HepG2 (cell line): ENCODE measurements at regions not wholly inside any gene's neighbourhood (a gene's known extent, or its start where the extent isn't known, plus 50 kb on each side); places are given as distances from the start of the nearest gene placed in this dataset.

Experiments
- ATAC-seq: fragments of 200-7000 bp; cut with Tn5 transposase; 3 replicates; pipeline ENCODE4 v1.9.1; 2020; ENCODE audit warnings: mild to moderate bottlenecking, moderate library complexity
- BruUV-seq: library from RNA; stranded (reverse); fragments of 400-500 nt; replicated peaks from 2 replicates; lab custom pipeline; 2021; lab: Mats Ljungman, UMichigan
- CTCF ChIA-PET: fragments of 300-600 bp; formaldehyde crosslinking; extraction: SDS; loops from one replicate; lab custom pipeline; 2021; ENCODE audit warnings: low total read pairs, inconsistent platforms, low intra/inter-chr PET ratio; lab: Yijun Ruan, JAX
- POLR2A ChIA-PET: fragments of 350-600 bp; sonication (Branson Sonifier 250); formaldehyde crosslinking; loops from one replicate; lab custom pipeline; 2020; ENCODE audit warnings: antibody characterized with exemption, inconsistent platforms; lab: Yijun Ruan, JAX
- DNase-seq: peaks from one replicate; pipeline ENCODE4 v3.0.0-alpha.2; 2015; ENCODE audit warnings: low spot score
- FAIRE-seq: peaks from 3 replicates; lab custom pipeline; 2011; peaks lifted over from hg19 to GRCh38; lab: Jason Lieb, UNC
- H2AFZ ChIP-seq: one replicate; pipeline ENCODE4 v1.6.1; 2011; ENCODE audit warnings: low read length, inconsistent platforms
- H3K27ac ChIP-seq: fragments of 300-600 bp; 3 replicates; pipeline ENCODE4 v1.8.0; 2011; ENCODE audit warnings: mixed run types, mild to moderate bottlenecking, mixed read lengths, low read length, inconsistent platforms; ENCODE audit not compliant: insufficient read depth; ENCODE audit errors: extremely low read length
- H3K27me3 ChIP-seq, 2 experiments: fragments of 200-600 bp in 1 of 2; 2 replicates in 1 of 2; 3 replicates in 1 of 2; pipeline versions ENCODE4 v1.6.0 to v1.8.0; 2011; ENCODE audit warnings: low read length in 2 of 2, mild to moderate bottlenecking in 2 of 2, moderate library complexity in 2 of 2, inconsistent platforms in 1 of 2; ENCODE audit not compliant: insufficient read depth in 2 of 2, control insufficient read depth in 1 of 2
- H3K36me3 ChIP-seq, 2 experiments: fragments of 200-600 bp in 1 of 2; replicated peaks in 1 of 2; 2 replicates in 1 of 2; 3 replicates in 1 of 2; pipeline versions ENCODE4 v1.5.1 to v1.8.0; 2011; ENCODE audit warnings: low read length in 2 of 2, inconsistent platforms in 1 of 2; ENCODE audit not compliant: insufficient read depth in 2 of 2, control insufficient read depth in 1 of 2
- H3K4me1 ChIP-seq: 2 replicates; pipeline ENCODE4 v1.5.1; 2012; ENCODE audit warnings: low read length, inconsistent platforms; ENCODE audit not compliant: insufficient read depth
- H3K4me2 ChIP-seq: 2 replicates; pipeline ENCODE4 v1.6.0; 2011; ENCODE audit warnings: low read depth, low read length, inconsistent platforms
- H3K4me3 ChIP-seq, 3 experiments: fragments of 200-600 bp in 1 of 3; sonication (generic), shearing (Covaris generic) in 1 of 3; replicated peaks in 1 of 3; 2 replicates each; pipeline ENCODE4 v1.5.1; 2011 to 2016; ENCODE audit warnings: low read length in 3 of 3, inconsistent platforms in 2 of 3, low read depth in 2 of 3, mild to moderate bottlenecking in 2 of 3, control low read depth in 1 of 3, mixed read lengths in 1 of 3; ENCODE audit not compliant: insufficient read depth in 1 of 3
- H3K79me2 ChIP-seq: one replicate; pipeline ENCODE4 v1.6.1; 2011; ENCODE audit warnings: low read length, inconsistent platforms; ENCODE audit not compliant: insufficient read depth
- H3K9ac ChIP-seq: 2 replicates; pipeline ENCODE4 v1.6.0; 2011; ENCODE audit warnings: mild to moderate bottlenecking, low read depth, low read length, inconsistent platforms; ENCODE audit not compliant: insufficient read depth
- H3K9me3 ChIP-seq: 2 replicates; pipeline ENCODE4 v1.5.1; 2012; ENCODE audit warnings: mild to moderate bottlenecking, low read length
- H4K20me1 ChIP-seq: 2 replicates; pipeline ENCODE4 v1.6.0; 2011; ENCODE audit warnings: inconsistent platforms, mild to moderate bottlenecking, low read length, moderate library complexity; ENCODE audit not compliant: insufficient read depth
- ATAD3A ChIP-seq: sonication (generic); formaldehyde crosslinking; IDR thresholded peaks from 2 replicates; pipeline ENCODE4 v1.4.0; 2020; ENCODE audit warnings: missing genetic modification reagents
- BHLHE40 ChIP-seq: IDR thresholded peaks from 2 replicates; pipeline ENCODE4 v1.6.1; 2011; ENCODE audit warnings: low read length, improper control_type of control experiment
- DPF2 ChIP-seq: sonication (generic); formaldehyde crosslinking; IDR thresholded peaks from 2 replicates; pipeline ENCODE4 v1.4.0; 2020; ENCODE audit warnings: mild to moderate bottlenecking, low read depth, missing genetic modification reagents, borderline replicate concordance
- FOXK1 ChIP-seq: sonication (generic); formaldehyde crosslinking; IDR thresholded peaks from 2 replicates; pipeline ENCODE4 v1.4.0; 2020; ENCODE audit warnings: low read depth, missing genetic modification reagents, borderline replicate concordance
- FOXK2 ChIP-seq: fragments of 450-650 bp; IDR thresholded peaks from 2 replicates; pipeline ENCODE4 v1.6.1; 2016
- STAT5B ChIP-seq: sonication (generic); formaldehyde crosslinking; IDR thresholded peaks from 2 replicates; pipeline ENCODE4 v1.4.0; 2020; ENCODE audit warnings: missing genetic modification reagents
- ZBTB44 ChIP-seq: sonication (generic); formaldehyde crosslinking; IDR thresholded peaks from 2 replicates; pipeline ENCODE4 v1.4.0; 2020; ENCODE audit warnings: missing genetic modification reagents
- ZNF326 ChIP-seq: sonication (generic); formaldehyde crosslinking; IDR thresholded peaks from 2 replicates; pipeline ENCODE4 v1.4.0; 2020; ENCODE audit warnings: missing genetic modification reagents, borderline replicate concordance
- ZNF703 ChIP-seq: sonication (generic); formaldehyde crosslinking; IDR thresholded peaks from 2 replicates; pipeline ENCODE4 v1.5.1; 2020; ENCODE audit warnings: missing genetic modification reagents, mild to moderate bottlenecking, moderate library complexity, borderline replicate concordance
- WGBS: methylation state at CpG from one replicate; pipeline ENCODE4 v1.1.6; 2017; ENCODE audit warnings: low lambda C conversion rate; 5-methylcytosine and 5-hydroxymethylcytosine counted together
- in situ Hi-C: cut with HindIII; loops from 2 replicates; pipeline ENCODE4 v1.10.0; 2017; ENCODE audit warnings: low pct_unique_long_range_greater_than_20kb; ENCODE audit not compliant: extremely low pct_ligation_motif_present
- intact Hi-C: fragments of 100-400 bp; cut with micrococcal nuclease; formaldehyde crosslinking; loops from one replicate; pipeline ENCODE4 v1.10.0; 2022; ENCODE audit not compliant: unreplicated experiment
- TF ChIP-seq, protein P1 (sequence below): sonication (generic); formaldehyde crosslinking; IDR thresholded peaks from 2 replicates; pipeline ENCODE4 v1.9.0; 2021; ENCODE audit warnings: missing genetic modification reagents, mild to moderate bottlenecking, borderline replicate concordance
- TF ChIP-seq, protein P2 (sequence below): IDR thresholded peaks from 2 replicates; pipeline ENCODE4 v1.4.0; 2020; ENCODE audit warnings: mild to moderate bottlenecking, missing genetic modification reagents

GRCh38 chr11:105208019-105208418 is 68.5 kb upstream of the CARD18 start (continued):
- TF ChIP-seq, protein P1, sequence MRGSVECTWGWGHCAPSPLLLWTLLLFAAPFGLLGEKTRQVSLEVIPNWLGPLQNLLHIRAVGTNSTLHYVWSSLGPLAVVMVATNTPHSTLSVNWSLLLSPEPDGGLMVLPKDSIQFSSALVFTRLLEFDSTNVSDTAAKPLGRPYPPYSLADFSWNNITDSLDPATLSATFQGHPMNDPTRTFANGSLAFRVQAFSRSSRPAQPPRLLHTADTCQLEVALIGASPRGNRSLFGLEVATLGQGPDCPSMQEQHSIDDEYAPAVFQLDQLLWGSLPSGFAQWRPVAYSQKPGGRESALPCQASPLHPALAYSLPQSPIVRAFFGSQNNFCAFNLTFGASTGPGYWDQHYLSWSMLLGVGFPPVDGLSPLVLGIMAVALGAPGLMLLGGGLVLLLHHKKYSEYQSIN: no peak
- no peak for TF ChIP-seq ZBTB44 (CRISPR knock-in tag)
- no peak for TF ChIP-seq FOXK2
- TF ChIP-seq BHLHE40: no peak
- no peak for TF ChIP-seq ATAD3A (CRISPR knock-in tag)
- no peak for TF ChIP-seq ZNF326 (CRISPR knock-in tag)
- TF ChIP-seq STAT5B (CRISPR knock-in tag): no peak
- TF ChIP-seq ZNF703 (CRISPR knock-in tag): no peak
- no peak for TF ChIP-seq FOXK1

DNA sequence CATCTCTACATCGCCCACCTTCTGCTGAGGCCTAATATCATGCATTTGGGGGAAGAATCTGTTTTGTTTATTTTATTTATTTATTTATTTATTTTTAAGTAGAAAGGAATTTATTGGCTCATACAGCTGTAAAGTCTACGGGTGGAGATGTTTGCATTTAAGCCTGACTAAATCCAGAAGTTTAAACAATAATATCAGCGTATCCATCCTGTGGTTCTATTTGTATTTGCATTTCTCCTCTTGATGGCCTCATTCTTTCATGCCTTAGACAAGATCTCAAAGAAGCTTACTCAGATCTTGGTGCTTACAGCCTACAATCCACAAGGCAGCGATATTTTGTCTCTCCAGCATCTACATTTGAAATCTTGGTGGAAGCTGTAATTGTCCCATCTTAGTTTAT is 67.1 kb upstream of the CARD18 start:
- no peak for FAIRE-seq
- H3K4me1 ChIP-seq: peaks cover 41% of the 10 kb centered on the region
- H2AFZ ChIP-seq: no peak overlapping the region
- no peak for ATAC-seq
- H4K20me1 ChIP-seq: no peaks in the 10 kb centered on the region
- in situ Hi-C loops: no loop called here
- no peak overlapping the region for H3K27ac ChIP-seq
- intact Hi-C loops: no loop called here
- H3K27me3 ChIP-seq: no peaks in the 10 kb centered on the region
- DNase-seq: peak; percentile 28
- BruUV-seq: no TSS peak
- no peak overlapping the region for H3K4me3 ChIP-seq
- H3K79me2 ChIP-seq: no peaks in the 10 kb centered on the region
- H3K4me2 ChIP-seq: no peak overlapping the region
- ChIA-PET CTCF (no interaction called here), POLR2A (no interaction called here)
- no peaks in the 10 kb centered on the region for H3K9me3 ChIP-seq
- H3K9ac ChIP-seq: no peak overlapping the region
- no peak for TF ChIP-seq DPF2 (CRISPR knock-in tag)
- TF ChIP-seq, protein P2, sequence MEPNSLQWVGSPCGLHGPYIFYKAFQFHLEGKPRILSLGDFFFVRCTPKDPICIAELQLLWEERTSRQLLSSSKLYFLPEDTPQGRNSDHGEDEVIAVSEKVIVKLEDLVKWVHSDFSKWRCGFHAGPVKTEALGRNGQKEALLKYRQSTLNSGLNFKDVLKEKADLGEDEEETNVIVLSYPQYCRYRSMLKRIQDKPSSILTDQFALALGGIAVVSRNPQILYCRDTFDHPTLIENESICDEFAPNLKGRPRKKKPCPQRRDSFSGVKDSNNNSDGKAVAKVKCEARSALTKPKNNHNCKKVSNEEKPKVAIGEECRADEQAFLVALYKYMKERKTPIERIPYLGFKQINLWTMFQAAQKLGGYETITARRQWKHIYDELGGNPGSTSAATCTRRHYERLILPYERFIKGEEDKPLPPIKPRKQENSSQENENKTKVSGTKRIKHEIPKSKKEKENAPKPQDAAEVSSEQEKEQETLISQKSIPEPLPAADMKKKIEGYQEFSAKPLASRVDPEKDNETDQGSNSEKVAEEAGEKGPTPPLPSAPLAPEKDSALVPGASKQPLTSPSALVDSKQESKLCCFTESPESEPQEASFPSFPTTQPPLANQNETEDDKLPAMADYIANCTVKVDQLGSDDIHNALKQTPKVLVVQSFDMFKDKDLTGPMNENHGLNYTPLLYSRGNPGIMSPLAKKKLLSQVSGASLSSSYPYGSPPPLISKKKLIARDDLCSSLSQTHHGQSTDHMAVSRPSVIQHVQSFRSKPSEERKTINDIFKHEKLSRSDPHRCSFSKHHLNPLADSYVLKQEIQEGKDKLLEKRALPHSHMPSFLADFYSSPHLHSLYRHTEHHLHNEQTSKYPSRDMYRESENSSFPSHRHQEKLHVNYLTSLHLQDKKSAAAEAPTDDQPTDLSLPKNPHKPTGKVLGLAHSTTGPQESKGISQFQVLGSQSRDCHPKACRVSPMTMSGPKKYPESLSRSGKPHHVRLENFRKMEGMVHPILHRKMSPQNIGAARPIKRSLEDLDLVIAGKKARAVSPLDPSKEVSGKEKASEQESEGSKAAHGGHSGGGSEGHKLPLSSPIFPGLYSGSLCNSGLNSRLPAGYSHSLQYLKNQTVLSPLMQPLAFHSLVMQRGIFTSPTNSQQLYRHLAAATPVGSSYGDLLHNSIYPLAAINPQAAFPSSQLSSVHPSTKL (CRISPR knock-in tag): 0 out of 2 replicates have a peak, but pooled peaks have one; percentile 12
- 59% methylated on average over 4 of the region's 4 CpGs for WGBS
- no peaks in the 10 kb centered on the region for H3K36me3 ChIP-seq
